Ramos (cell line): ENCODE measurements at regions not wholly inside any gene's neighbourhood (a gene's known extent, or its start where the extent isn't known, plus 50 kb on each side); places are given as distances from the start of the nearest gene placed in this dataset.

Experiments used
- in situ Hi-C: fragments of 300-500 bp; cut with MboI; formaldehyde crosslinking; loops from one replicate; pipeline ENCODE4 v1.14.3; 2022; ENCODE audit warnings: low sequenced_read_pairs; ENCODE audit not compliant: unreplicated experiment

GRCh38 chr9:115249488-115249887 lies 131.5 kb upstream of the TNC start:
- in situ Hi-C loops = no loop called here

- in situ Hi-C loops = no loop called here
Measured at GRCh38 chr9:115250621-115251032, 132.7 kb upstream of the TNC start.

- in situ Hi-C loops = no loop called here
Measured at GRCh38 chr9:115254287-115255180, 136.6 kb upstream of the TNC start.

GRCh38 chr9:115261656-115262081 lies 143.7 kb upstream of the TNC start:
- in situ Hi-C loops = no loop called here

- in situ Hi-C loops = no loop called here
Measured at GRCh38 chr9:115262477-115262876, 144.5 kb upstream of the TNC start.

- in situ Hi-C loops = no loop called here
Measured at GRCh38 chr9:115262952-115263351, 145.0 kb upstream of the TNC start.

GRCh38 chr9:115263371-115264075 lies 145.6 kb upstream of the TNC start:
- in situ Hi-C loops = no loop called here

GRCh38 chr9:115264313-115264712 lies 146.4 kb upstream of the TNC start:
- in situ Hi-C loops = no loop called here

- in situ Hi-C loops = no loop called here
Measured at GRCh38 chr9:115267790-115268189, 149.8 kb upstream of the TNC start.

GRCh38 chr9:115275753-115276152 lies 157.8 kb upstream of the TNC start:
- in situ Hi-C loops = no loop called here

GRCh38 chr9:115276621-115277020 lies 158.7 kb upstream of the TNC start:
- in situ Hi-C loops = no loop called here

GRCh38 chr9:115277301-115277700 lies 159.3 kb upstream of the TNC start:
- in situ Hi-C loops = no loop called here

GRCh38 chr9:115278326-115279035 lies 160.5 kb upstream of the TNC start:
- in situ Hi-C loops = no loop called here

- in situ Hi-C loops = no loop called here
Measured at GRCh38 chr9:115283395-115283794, 165.4 kb upstream of the TNC start.

- in situ Hi-C loops = no loop called here
Measured at GRCh38 chr9:115285836-115286235, 167.9 kb upstream of the TNC start.

GRCh38 chr9:115286411-115286810 lies 168.5 kb upstream of the TNC start:
- in situ Hi-C loops = no loop called here

- in situ Hi-C loops = no loop called here
Measured at GRCh38 chr9:115289757-115290208, 171.8 kb upstream of the TNC start.

GRCh38 chr9:115291841-115292240 lies 173.9 kb upstream of the TNC start:
- in situ Hi-C loops = no loop called here

- in situ Hi-C loops = no loop called here
Measured at GRCh38 chr9:115292584-115293279, 174.8 kb upstream of the TNC start.

GRCh38 chr9:115295734-115296133 lies 177.8 kb upstream of the TNC start:
- in situ Hi-C loops = no loop called here
